ENCODE measurements at regions not wholly inside any gene's neighbourhood (a gene's known extent, or its start where the extent isn't known, plus 50 kb on each side); places are given as distances from the start of the nearest gene placed in this dataset.
"Not testable (repeated sequence)": the region's sequence is repeated elsewhere in the genome, so short reads cannot be mapped to it uniquely, and the experiment has no call there.

- DNase-seq (ENCODE audit: low spot score) = no peak
Observed at GRCh38 chr11:91489989-91490388, 734.6 kb upstream of the FAT3 start.

GRCh38 chr11:91483956-91484355, 740.7 kb upstream of the FAT3 start:
- DNase-seq (ENCODE audit: low spot score) = not testable (repeated sequence)

- DNase-seq (ENCODE audit: low spot score) = not testable (repeated sequence)
Observed at GRCh38 chr11:91481875-91482274, 742.7 kb upstream of the FAT3 start.

- DNase-seq (ENCODE audit: low spot score) = no peak
Observed at GRCh38 chr11:91470656-91471055, 754.0 kb upstream of the FAT3 start.

GRCh38 chr11:91459840-91460239, 764.8 kb upstream of the FAT3 start:
- no peak for DNase-seq (ENCODE audit: low spot score)

- no peak for DNase-seq (ENCODE audit: low spot score)
Observed at GRCh38 chr11:91446267-91446666, 778.4 kb upstream of the FAT3 start.

GRCh38 chr11:91435694-91436395, 788.8 kb upstream of the FAT3 start:
- DNase-seq (ENCODE audit: low spot score) = peak; percentile 61

GRCh38 chr11:91433284-91434010, 791.2 kb upstream of the FAT3 start:
- no peak for DNase-seq (ENCODE audit: low spot score)

- DNase-seq (ENCODE audit: low spot score) = no peak
Observed at GRCh38 chr11:91421641-91422040, 803.0 kb upstream of the FAT3 start.

- no peak for DNase-seq (ENCODE audit: low spot score)
Observed at GRCh38 chr11:91407842-91408241, 816.8 kb upstream of the FAT3 start.

GRCh38 chr11:91406009-91406408, 818.6 kb upstream of the FAT3 start:
- no peak for DNase-seq (ENCODE audit: low spot score)

GRCh38 chr11:91404344-91404743, 820.3 kb upstream of the FAT3 start:
- no peak for DNase-seq (ENCODE audit: low spot score)

- no peak for DNase-seq (ENCODE audit: low spot score)
Observed at GRCh38 chr11:91397134-91397468, 827.5 kb upstream of the FAT3 start.

GRCh38 chr11:91396236-91397133, 828.1 kb upstream of the FAT3 start:
- DNase-seq (ENCODE audit: low spot score) = no peak

GRCh38 chr11:91394727-91395414, 829.7 kb upstream of the FAT3 start:
- peak; percentile 55 for DNase-seq (ENCODE audit: low spot score)

- DNase-seq (ENCODE audit: low spot score) = no peak
Observed at GRCh38 chr11:91394073-91394726, 830.4 kb upstream of the FAT3 start.

- DNase-seq (ENCODE audit: low spot score) = no peak
Observed at GRCh38 chr11:91382946-91383345, 841.7 kb upstream of the FAT3 start.

- DNase-seq (ENCODE audit: low spot score) = no peak
Observed at GRCh38 chr11:91374794-91375193, 849.8 kb upstream of the FAT3 start.

- DNase-seq (ENCODE audit: low spot score) = no peak
Observed at GRCh38 chr11:91373497-91373896, 851.1 kb upstream of the FAT3 start.

GRCh38 chr11:91366816-91367215, 857.8 kb upstream of the FAT3 start:
- no peak for DNase-seq (ENCODE audit: low spot score)

GRCh38 chr11:91365986-91366585, 858.5 kb upstream of the FAT3 start:
- DNase-seq (ENCODE audit: low spot score) = peak; percentile 91
